Right ventricle myocardium inferior (tissue), 1 donor: ENCODE measurements at regions not wholly inside any gene's neighbourhood (a gene's known extent, or its start where the extent isn't known, plus 50 kb on each side); places are given as distances from the start of the nearest gene placed in this dataset.

Source experiments
- ATAC-seq: fragments of 200-7000 bp; cut with Tn5 transposase; one replicate; pipeline ENCODE4 v1.9.1; 2020; ENCODE audit warnings: mild to moderate bottlenecking, moderate library complexity
- DNase-seq: peaks from one replicate; pipeline ENCODE4 v3.0.0; 2021; ENCODE audit errors: missing footprints
- intact Hi-C: fragments of 100-400 bp; cut with DNase I; formaldehyde crosslinking; loops from one replicate; pipeline ENCODE4 v1.11.0; 2022
- donor health status: DM: no; HTN: yes; CAD: no; lungs with severe emphysema.

GRCh38 chr10:71072823-71073210, 139.6 kb upstream of the UNC5B start:
- intact Hi-C loops: no loop called here
- DNase-seq (no peak), ATAC-seq (no peak)

- DNase-seq (no peak), ATAC-seq (no peak)
- intact Hi-C loops: no loop called here
Observed at GRCh38 chr10:71073451-71074175, 138.8 kb upstream of the UNC5B start.

DNA sequence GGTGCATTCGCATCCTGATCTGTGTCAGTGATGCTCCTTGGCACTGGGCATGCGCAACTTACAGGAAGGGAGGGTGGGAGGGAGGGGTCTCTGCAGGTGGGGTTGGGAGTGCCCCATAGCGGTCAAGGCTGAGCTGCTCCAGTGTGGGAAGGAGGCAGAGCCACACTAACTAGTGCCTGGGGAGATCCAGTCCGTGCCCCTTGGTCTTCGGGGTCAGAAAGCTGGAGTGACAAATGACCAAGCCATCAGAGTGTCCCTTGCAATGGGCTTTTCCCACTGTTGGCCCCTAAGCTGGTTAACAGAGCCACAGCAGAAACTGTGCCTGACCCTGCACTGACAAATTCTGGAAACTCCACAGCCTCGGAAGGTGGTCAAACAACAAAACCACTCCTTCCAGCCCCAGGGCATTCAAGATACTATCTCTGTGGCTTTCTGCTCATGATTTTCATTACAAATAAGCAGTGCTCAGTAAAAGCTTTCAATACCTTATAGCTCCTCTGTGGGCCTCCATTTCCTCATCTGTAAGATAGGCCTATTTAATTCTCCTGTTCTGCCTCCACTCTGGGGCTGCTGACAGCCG, 138.1 kb upstream of the UNC5B start:
- intact Hi-C loops: no loop called here
- no peak for DNase-seq
- no peak for ATAC-seq

DNA sequence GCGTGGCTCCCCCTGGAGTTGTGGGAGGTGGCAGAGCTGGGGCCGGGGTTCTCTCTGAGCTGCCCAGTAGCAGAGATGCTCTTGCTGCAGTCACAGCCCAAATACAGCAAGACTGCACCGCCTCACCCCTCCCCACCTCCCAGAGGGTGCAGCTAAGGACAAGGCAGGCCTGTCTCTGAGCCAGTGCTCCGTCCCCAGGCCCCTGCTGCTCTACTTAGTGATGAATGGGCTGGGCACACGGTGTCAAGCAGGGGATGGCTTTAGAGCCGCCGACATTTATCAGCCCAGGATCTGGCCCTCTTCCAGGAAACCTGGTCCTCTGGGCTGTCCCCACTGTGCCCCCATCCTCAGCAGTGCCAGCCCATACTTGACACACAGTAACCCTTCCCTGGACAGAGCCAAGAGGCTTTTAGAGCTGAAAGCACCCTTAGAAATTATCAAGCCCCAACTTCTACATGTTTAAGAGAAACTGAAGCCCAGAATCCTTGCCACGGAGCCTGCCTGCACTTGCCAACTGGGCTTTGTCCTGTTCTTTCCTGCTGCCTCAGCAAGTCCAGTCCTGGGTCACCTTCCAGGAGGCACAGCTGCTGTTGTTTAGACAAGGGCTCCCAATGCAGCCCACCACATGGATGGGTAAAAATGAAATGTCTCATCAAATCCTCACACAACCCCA, 137.1 kb upstream of the UNC5B start:
- intact Hi-C loops: no loop called here
- ATAC-seq (peak; percentile 85), DNase-seq (no peak)

GRCh38 chr10:71075759-71076472, 136.5 kb upstream of the UNC5B start:
- intact Hi-C loops: no loop called here
- DNase-seq: no peak

DNA sequence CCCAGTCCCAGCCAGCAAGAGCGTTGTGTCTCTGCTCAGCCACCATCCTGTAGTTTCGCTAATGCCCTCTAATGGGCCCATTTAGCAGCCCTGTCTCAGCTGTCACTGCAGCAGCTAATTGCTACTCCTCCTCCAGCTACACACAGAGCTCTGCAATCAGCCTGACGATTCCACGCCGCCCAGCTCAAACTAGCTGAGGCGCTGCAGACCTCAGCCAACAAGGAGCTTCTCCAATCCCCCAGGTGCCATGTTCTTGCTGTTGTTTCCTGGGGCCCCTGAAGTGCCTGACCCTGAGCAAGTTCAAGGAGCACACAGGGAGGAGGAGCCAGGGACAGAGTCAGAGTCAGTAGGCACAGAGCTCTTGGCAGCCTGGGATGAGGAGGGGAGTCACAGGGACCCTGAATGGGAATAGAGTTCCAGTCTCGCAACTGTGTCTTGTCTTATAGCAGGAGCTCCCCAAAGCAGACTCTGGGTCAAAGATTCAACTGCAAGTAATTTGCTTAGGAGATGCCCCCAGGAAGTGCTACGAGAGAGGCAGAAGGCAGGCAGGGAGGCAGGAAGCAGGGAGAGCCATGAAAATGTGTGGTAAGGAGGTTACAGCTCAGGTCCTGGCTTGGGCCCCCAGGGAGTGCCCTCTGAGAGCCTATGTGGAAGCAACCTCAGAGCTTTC, 135.8 kb upstream of the UNC5B start:
- intact Hi-C loops: no loop called here

More at GRCh38 chr10:71075759-71076472, 136.5 kb upstream of the UNC5B start:
- no peak for ATAC-seq

GRCh38 chr10:71077143-71077581, 135.2 kb upstream of the UNC5B start:
- intact Hi-C loops: no loop called here
- ATAC-seq (peak; percentile 9), DNase-seq (no peak)

More for the DNA sequence above, 135.8 kb upstream of the UNC5B start:
- DNase-seq: no peak
- no peak for ATAC-seq

DNA sequence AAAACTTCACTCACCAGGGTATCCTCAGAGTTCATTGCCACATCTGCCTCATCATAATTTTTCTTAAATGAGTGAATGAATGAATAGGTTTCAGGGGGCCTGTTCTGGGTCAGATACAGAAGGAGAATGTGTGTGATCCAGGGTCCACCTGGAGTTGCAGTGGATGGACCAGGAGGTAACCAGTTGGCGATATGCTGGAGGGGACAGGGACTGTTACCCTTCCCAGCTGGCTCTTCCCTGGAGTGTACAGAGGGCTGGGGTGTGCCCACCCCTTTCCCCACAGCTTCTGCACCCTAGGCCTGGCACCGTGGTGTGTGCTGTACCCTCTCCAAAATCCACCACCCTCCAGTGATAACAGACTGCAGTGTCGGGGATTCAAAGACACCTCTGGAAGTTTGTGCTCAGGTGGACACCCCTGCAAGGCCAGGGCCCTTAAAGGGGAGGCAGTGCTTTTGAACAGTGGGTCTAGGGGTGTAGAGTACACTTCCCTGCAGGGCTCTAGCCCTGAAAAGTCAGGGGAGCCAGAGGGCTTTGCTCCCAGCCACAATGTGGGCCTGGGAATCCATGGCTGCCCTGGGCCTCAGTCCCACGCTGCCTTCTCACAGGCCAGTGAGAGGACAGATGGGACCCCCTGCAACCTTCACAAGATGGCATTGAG, 134.4 kb upstream of the UNC5B start:
- intact Hi-C loops: no loop called here
- no peak for DNase-seq

GRCh38 chr10:71078454-71079145, 133.8 kb upstream of the UNC5B start:
- no peak for ATAC-seq
- intact Hi-C loops: no loop called here
- DNase-seq: no peak

More for the DNA sequence above, 134.4 kb upstream of the UNC5B start:
- ATAC-seq: no peak

DNA sequence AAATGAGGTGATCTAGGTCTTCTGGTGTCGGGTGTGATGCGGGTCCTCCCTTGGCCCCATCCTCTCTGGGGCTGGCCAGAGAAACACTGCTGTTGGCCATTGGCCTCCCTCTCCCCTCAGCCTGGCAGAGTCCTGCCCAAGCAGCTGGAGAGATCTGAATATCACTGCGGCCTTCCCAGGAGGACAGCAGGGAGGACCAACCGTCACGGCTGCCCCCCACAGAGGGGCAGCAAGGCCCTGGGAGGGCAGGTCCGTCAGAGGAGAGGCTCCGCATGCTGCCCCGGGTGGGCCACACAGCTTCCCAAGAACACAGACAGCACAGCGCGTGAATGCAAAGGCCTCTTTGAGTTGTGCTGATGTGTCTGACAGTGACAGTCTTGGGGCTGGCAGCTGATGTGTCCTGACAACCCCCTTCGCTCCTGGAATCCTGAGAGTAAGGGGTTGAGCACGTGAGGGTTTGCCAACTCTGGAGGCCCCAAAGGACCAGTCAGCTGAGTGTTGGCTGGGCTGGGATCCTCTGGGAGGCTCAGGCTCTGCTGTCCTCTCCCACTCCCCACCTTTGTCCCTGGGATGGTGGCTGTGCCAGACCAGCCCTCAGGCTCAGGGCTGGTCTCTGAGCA, 132.5 kb upstream of the UNC5B start:
- no peak for ATAC-seq
- intact Hi-C loops: no loop called here
- no peak for DNase-seq

DNA sequence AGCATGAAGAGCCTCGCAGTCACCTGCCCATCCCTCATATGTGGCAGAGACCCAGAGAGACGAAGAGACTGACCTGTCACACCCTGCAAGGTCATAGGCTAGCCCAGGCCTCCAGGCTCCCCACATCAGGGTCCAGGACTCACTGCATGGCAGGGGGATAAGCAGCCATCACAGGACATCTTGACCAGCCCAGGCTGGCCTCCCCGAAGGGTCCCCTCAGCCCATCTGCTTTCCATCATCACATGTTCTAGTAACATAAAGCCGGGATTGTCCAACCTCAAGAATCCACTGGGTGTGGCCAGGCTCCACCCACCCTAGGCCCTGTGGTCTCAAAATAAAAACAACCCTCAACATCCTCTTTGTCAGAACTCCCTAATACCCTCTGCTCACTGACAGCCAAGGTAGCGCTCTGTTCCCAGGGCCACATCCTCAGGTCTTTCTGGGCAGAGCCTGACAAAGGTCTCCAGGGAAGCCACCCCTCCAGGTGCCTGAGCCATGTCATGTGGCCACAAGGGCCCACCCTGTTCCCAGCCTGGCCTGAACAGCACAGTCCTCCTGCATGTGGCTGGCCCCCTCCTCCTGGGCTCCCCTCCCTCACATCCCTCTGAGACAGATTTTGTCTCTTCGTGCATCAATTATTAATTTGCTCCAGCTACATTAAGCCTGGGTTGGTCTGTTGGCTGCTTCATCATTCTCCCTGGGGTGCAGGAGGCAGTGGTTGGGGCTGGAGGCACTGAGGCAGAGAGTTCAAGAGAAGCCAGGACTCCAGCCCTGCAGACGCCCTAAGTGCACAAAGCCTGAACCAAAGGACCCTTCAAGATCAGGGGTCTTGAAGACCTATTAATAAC, 131.8 kb upstream of the UNC5B start:
- DNase-seq (no peak), ATAC-seq (no peak)
- intact Hi-C loops: no loop called here

DNA sequence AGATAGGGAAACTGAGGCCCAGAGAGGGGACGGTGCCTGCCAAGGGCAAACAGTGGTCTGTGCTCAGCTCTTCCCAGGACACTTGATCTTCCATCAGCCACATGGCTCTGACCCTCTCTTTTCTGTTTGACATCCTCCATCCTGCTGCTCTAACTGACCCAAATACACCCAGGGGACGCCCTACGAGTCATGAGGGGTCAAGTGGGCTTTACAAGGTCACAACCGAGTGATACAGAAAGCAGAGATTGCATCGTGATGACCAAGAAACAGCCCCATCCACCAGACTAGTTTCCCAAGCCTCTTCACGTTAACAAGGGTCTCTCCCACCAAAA, 131.2 kb upstream of the UNC5B start:
- ATAC-seq (no peak), DNase-seq (no peak)
- intact Hi-C loops: no loop called here

GRCh38 chr10:71081912-71082311, 130.5 kb upstream of the UNC5B start:
- intact Hi-C loops: no loop called here
- DNase-seq (no peak), ATAC-seq (no peak)

DNA sequence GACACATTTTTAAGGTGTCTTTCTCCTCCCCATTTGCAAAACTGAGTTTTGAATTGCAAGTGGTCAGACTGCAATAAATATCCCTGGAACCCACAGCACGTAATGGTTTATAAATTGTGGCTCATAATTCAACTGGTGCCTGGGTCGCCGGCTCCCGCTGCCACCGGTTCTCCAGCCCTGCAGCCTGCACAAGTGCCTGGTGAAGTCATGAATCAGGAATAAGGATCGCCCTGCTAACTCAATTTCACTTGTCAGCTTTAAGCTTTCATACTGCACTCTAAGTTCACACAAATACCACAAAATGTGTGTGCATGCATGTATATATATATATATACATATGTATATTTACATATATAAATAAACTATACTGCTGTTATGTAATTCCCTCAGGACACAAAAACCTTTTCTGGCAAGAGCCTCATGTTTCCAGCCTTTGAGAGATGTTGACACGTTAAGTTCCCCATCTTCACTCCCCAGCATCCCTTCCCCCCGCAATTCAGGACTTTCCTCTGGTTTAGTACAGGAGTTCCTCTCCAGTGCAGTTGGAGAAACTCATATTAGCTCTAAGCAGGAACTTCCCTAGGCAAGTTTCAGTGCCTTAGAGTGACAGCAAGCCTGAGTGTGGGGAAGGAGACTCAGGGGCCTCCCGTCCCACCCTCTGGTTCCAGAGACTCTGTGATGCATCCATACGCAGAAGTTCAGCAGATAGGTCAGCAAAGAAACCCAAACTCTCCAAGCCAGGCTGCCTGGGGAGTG, 129.2 kb upstream of the UNC5B start:
- DNase-seq (no peak), ATAC-seq (no peak)
- intact Hi-C loops: no loop called here

DNA sequence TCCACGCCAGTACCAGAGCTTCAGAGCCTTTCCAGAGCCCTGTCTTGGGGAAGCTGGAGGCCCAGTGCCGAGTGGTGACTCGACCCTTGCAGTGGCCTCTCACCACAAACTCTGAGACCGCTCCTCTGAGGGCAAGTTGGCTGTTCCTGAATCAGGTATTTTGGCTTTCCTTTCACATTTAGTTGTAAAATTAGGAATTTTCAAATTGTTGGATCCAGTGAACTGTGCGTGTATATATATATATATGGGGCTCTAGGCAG, 128.7 kb upstream of the UNC5B start:
- no peak for ATAC-seq
- no peak for DNase-seq
- intact Hi-C loops: no loop called here

DNA sequence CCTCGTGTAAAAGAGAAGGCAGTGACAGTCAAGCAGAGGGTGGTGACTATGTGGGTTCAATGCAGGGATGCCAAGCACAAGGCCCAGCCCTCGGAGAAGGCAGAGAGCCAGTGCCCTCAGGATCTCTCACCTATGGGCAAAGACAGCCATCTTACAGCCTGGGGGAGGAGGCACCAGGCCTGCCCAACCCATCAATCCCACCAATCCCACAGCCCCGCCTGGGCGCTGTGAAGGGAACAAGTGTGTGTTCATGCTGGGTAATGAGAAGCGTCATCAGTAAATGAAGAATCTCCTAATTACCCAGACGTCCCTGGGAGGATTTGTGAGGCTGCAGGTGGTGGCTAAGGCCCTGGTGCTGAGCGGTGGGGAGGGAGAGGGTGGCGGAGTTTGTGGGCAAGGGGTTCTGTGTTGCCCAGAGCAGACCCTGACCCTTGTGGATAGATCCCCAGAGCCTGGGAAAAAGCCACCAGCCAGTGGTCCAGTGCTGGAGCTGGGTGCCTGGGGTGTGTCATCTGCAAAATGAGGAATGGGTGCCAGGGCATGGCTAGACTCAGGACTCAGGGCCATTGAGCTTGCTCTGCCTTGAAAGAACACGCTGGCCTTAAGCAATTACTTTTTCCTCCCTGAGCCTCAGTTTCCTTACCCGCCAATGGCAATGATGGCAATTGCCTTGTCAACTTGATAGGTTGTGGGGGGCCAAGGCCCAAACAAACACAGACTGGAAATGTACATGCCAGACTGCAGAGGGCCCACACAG, 128.1 kb upstream of the UNC5B start:
- intact Hi-C loops: no loop called here
- DNase-seq (no peak), ATAC-seq (no peak)
